Chondrocyte (in vitro differentiated cells): ENCODE measurements at regions not wholly inside any gene's neighbourhood (a gene's known extent, or its start where the extent isn't known, plus 50 kb on each side); places are given as distances from the start of the nearest gene placed in this dataset.

ENCODE experiments used
- DNase-seq: peaks from one replicate; pipeline ENCODE4 v3.0.0; 2021; ENCODE audit warnings: mixed read lengths, low spot score
- H3K27ac Mint-ChIP-seq: one replicate; pipeline ENCODE4 v1.8.0; 2021; ENCODE audit warnings: mild to moderate bottlenecking, moderate library complexity, mixed read lengths; ENCODE audit not compliant: unreplicated experiment
- H3K27me3 Mint-ChIP-seq: 2 replicates; pipeline ENCODE4 v1.8.0; 2021; ENCODE audit warnings: low read depth, mixed read lengths
- H3K36me3 Mint-ChIP-seq: 2 replicates; pipeline ENCODE4 v1.8.0; 2021; ENCODE audit warnings: low read depth, mixed read lengths
- H3K4me1 Mint-ChIP-seq: 2 replicates; pipeline ENCODE4 v1.8.0; 2021; ENCODE audit warnings: low read depth, mild to moderate bottlenecking, mixed read lengths
- H3K4me3 Mint-ChIP-seq: one replicate; pipeline ENCODE4 v1.8.0; 2021; ENCODE audit warnings: mild to moderate bottlenecking, moderate library complexity, mixed read lengths; ENCODE audit not compliant: unreplicated experiment
- H3K9me3 Mint-ChIP-seq: 2 replicates; pipeline ENCODE4 v1.8.0; 2021; ENCODE audit warnings: low read depth, mixed read lengths
- TF ChIP-seq, protein P1 (sequence below): fragments of 200-600 bp; sonication (generic); IDR thresholded peaks from 2 replicates; pipeline ENCODE4 v1.5.0; 2021; ENCODE audit warnings: antibody characterized with exemption, mild to moderate bottlenecking, moderate library complexity

- DNase-seq: no peak
- H3K27me3 Mint-ChIP-seq: no peaks in the 10 kb centered on the region
- H3K27ac Mint-ChIP-seq: no peak overlapping the region
- H3K4me3 Mint-ChIP-seq: no peak overlapping the region
- H3K4me1 Mint-ChIP-seq: peaks cover 10% of the 10 kb centered on the region
- TF ChIP-seq, protein P1, sequence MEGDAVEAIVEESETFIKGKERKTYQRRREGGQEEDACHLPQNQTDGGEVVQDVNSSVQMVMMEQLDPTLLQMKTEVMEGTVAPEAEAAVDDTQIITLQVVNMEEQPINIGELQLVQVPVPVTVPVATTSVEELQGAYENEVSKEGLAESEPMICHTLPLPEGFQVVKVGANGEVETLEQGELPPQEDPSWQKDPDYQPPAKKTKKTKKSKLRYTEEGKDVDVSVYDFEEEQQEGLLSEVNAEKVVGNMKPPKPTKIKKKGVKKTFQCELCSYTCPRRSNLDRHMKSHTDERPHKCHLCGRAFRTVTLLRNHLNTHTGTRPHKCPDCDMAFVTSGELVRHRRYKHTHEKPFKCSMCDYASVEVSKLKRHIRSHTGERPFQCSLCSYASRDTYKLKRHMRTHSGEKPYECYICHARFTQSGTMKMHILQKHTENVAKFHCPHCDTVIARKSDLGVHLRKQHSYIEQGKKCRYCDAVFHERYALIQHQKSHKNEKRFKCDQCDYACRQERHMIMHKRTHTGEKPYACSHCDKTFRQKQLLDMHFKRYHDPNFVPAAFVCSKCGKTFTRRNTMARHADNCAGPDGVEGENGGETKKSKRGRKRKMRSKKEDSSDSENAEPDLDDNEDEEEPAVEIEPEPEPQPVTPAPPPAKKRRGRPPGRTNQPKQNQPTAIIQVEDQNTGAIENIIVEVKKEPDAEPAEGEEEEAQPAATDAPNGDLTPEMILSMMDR: no peak
- H3K9me3 Mint-ChIP-seq: peaks cover 6% of the 10 kb centered on the region
- no peaks in the 10 kb centered on the region for H3K36me3 Mint-ChIP-seq
Measured at GRCh38 chr11:23555085-23555484, 694.8 kb upstream of the CCDC179 start.

DNA sequence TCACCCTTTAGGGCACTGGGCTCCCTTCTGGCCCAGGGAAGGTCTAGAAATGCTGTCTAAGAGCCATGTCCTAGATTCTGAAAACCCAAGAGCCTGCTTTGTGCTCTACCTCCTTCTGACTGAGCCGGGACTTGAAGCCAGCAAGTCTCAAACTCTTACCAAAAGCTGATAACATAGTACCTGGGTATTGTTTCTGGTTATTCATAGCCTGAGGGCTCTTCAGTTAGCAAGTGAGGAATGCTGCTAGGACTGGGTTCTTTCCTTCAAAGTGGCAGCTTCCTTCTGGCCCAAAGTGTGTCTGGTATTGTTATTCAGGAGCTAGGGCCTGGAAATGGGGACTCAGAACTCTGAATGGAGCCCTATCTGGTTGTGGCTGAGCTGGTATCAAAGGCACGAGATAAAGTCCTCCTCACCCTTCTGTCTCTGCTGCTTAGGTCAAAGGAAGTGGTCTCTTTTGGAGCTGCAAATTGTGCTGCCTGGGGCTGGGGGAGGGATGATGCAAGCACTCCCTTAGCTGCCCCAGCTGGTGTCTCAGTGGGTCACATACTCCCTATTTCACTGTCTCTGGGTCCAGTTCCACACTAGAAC lies 696.0 kb upstream of the CCDC179 start:
- Mint-ChIP-seq H3K27ac (no peak overlapping the region), H3K9me3 (peaks cover 6% of the 10 kb centered on the region), H3K4me1 (peaks cover 10% of the 10 kb centered on the region), H3K36me3 (no peaks in the 10 kb centered on the region), H3K4me3 (no peak overlapping the region), H3K27me3 (no peaks in the 10 kb centered on the region)
- DNase-seq: no peak
- TF ChIP-seq, protein P1: no peak

- H3K27ac Mint-ChIP-seq: no peak overlapping the region
- H3K36me3 Mint-ChIP-seq: no peaks in the 10 kb centered on the region
Measured at GRCh38 chr11:23563591-23563990, 703.3 kb upstream of the CCDC179 start.

GRCh38 chr11:23564370-23564769 lies 704.1 kb upstream of the CCDC179 start:
- no peaks in the 10 kb centered on the region for H3K4me1 Mint-ChIP-seq
- DNase-seq: no peak

More at GRCh38 chr11:23563591-23563990, 703.3 kb upstream of the CCDC179 start:
- Mint-ChIP-seq H3K4me3 (no peak overlapping the region), H3K27me3 (no peaks in the 10 kb centered on the region), H3K9me3 (no peaks in the 10 kb centered on the region), H3K4me1 (no peaks in the 10 kb centered on the region)
- TF ChIP-seq, protein P1: no peak
- DNase-seq: no peak

DNA sequence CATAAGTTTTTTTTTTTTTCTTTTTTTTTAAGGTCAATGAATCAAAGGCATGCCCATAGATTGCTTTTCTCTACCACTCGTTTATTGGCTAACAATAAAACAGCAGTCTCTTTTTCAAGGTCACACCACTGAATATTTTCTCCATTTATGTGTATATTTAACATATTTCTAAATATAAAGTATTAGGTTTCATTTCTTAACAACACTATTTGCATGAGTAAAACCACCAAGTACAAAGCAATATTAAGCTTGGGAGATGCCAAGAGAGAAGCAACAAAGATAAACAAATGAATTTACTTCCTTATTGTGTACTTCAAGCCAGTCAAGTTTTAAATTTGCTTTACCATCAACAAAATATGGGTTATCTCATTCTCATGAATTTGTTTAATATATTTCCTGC lies 708.9 kb upstream of the CCDC179 start:
- TF ChIP-seq, protein P1: no peak
- no peak for DNase-seq
- Mint-ChIP-seq H3K27ac (no peak overlapping the region), H3K4me1 (peaks cover 30% of the 10 kb centered on the region), H3K9me3 (peaks cover 3% of the 10 kb centered on the region), H3K36me3 (no peaks in the 10 kb centered on the region), H3K4me3 (no peak overlapping the region), H3K27me3 (no peaks in the 10 kb centered on the region)

More at GRCh38 chr11:23564370-23564769, 704.1 kb upstream of the CCDC179 start:
- TF ChIP-seq, protein P1: no peak
- Mint-ChIP-seq H3K27ac (no peak overlapping the region), H3K4me3 (no peak overlapping the region), H3K27me3 (no peaks in the 10 kb centered on the region), H3K36me3 (no peaks in the 10 kb centered on the region), H3K9me3 (no peaks in the 10 kb centered on the region)
